K562 (cell line): ENCODE measurements at regions not wholly inside any gene's neighbourhood (a gene's known extent, or its start where the extent isn't known, plus 50 kb on each side); places are given as distances from the start of the nearest gene placed in this dataset.
A peak's percentile ranks its signal among the peaks of the same experiment; 100 is the strongest.

Experiments used
- CLOCK ChIP-seq: fragments of 250-450 bp; sonication (Bioruptor Pico); IDR thresholded peaks from 2 replicates; pipeline ENCODE4 v1.4.0; 2020; ENCODE audit warnings: mild to moderate bottlenecking, moderate library complexity, borderline replicate concordance
- CREM ChIP-seq: IDR thresholded peaks from 2 replicates; pipeline ENCODE4 v1.6.1; 2014; ENCODE audit warnings: antibody characterized with exemption, low read depth
- CUX1 ChIP-seq: fragments of 200-800 bp; sonication (Bioruptor generic); IDR thresholded peaks from 2 replicates; pipeline ENCODE4 v1.6.1; 2016; ENCODE audit warnings: missing genetic modification characterization, missing compliant biosample characterization
- L3MBTL2 ChIP-seq: fragments of 450-650 bp; IDR thresholded peaks from 2 replicates; pipeline ENCODE4 v1.6.1; 2016; ENCODE audit warnings: mild to moderate bottlenecking, moderate library complexity
- PHTF2 ChIP-seq: fragments of 250-450 bp; sonication (Bioruptor Pico); IDR thresholded peaks from 2 replicates; pipeline ENCODE4 v1.5.0; 2021; ENCODE audit warnings: mild to moderate bottlenecking
- SFPQ ChIP-seq: fragments of 200-400 bp; formaldehyde crosslinking; IDR thresholded peaks from 2 replicates; pipeline ENCODE4 v1.6.1; 2017; ENCODE audit warnings: mild to moderate bottlenecking, low read depth, low read length, moderate library complexity
- SMAD4 ChIP-seq: fragments of 250-450 bp; sonication (Bioruptor Pico); conservative IDR thresholded peaks from 2 replicates; pipeline ENCODE4 v1.8.0; 2021; ENCODE audit warnings: inconsistent platforms, mild to moderate bottlenecking, moderate library complexity
- STAT5B ChIP-seq: fragments of 250-450 bp; sonication (Bioruptor Pico); IDR thresholded peaks from 2 replicates; pipeline ENCODE4 v1.8.0; 2021; ENCODE audit warnings: mild to moderate bottlenecking, inconsistent platforms
- SUPT5H ChIP-seq: fragments of 450-650 bp; IDR thresholded peaks from 2 replicates; pipeline ENCODE4 v1.6.1; 2016
- ZC3H8 ChIP-seq: fragments of 450-650 bp; IDR thresholded peaks from 2 replicates; pipeline ENCODE4 v1.6.1; 2017
- ZFPM2 ChIP-seq: fragments of 250-450 bp; sonication (Bioruptor Pico); IDR thresholded peaks from 2 replicates; pipeline ENCODE4 v1.5.1; 2022; ENCODE audit warnings: mild to moderate bottlenecking
- ZNF165 ChIP-seq: fragments of 250-450 bp; sonication (Bioruptor Pico); IDR thresholded peaks from 2 replicates; pipeline ENCODE4 v1.4.0; 2020; ENCODE audit warnings: borderline replicate concordance
- ZNF699 ChIP-seq: fragments of 250-450 bp; sonication (Bioruptor Pico); IDR thresholded peaks from 2 replicates; pipeline ENCODE4 v1.8.0; 2021; ENCODE audit warnings: mild to moderate bottlenecking, moderate library complexity; ENCODE audit not compliant: insufficient replicate concordance

GRCh38 chr11:86151174-86152005 lies 82.5 kb upstream of the PICALM start (continued):
- TF ChIP-seq SFPQ = no peak
- no peak for TF ChIP-seq CUX1 (CRISPR knock-in tag)
- TF ChIP-seq ZFPM2 (CRISPR knock-in tag) = no peak
- peak; percentile 35 for TF ChIP-seq L3MBTL2
- TF ChIP-seq PHTF2 = no peak
- no peak for TF ChIP-seq CLOCK (CRISPR knock-in tag)
- TF ChIP-seq SUPT5H = no peak
- no peak for TF ChIP-seq ZC3H8
- TF ChIP-seq CREM = peak; percentile 63; the same call in 1 of the 2 replicates
- no peak for TF ChIP-seq ZNF165 (CRISPR knock-in tag)
- TF ChIP-seq SMAD4 (CRISPR knock-in tag) = peak; percentile 92
- no peak for TF ChIP-seq ZNF699
- TF ChIP-seq STAT5B (CRISPR knock-in tag) = no peak
